ENCODE measurements at regions not wholly inside any gene's neighbourhood (a gene's known extent, or its start where the extent isn't known, plus 50 kb on each side); places are given as distances from the start of the nearest gene placed in this dataset.

- Histone ChIP-seq H3K9me3 (ENCODE audit: control insufficient read depth, low read length) (no peaks in the 10 kb centered on the region), H3K36me3 (ENCODE audit: control insufficient read depth, insufficient read depth, low read length, severe bottlenecking) (no peaks in the 10 kb centered on the region), H3K9ac (ENCODE audit: low read length) (no peak overlapping the region), H3K27me3 (replicated peaks; ENCODE audit: control insufficient read depth, insufficient read depth, low read length) (no peaks in the 10 kb centered on the region), H3K4me3 (ENCODE audit: low read length) (no peak overlapping the region), H3K4me1 (ENCODE audit: control insufficient read depth, insufficient read depth, low read length) (peaks cover 9% of the 10 kb centered on the region)
- DNase-seq (ENCODE audit: low read depth): no peak
Observed at GRCh38 chr4:127580300-127580699, 52.5 kb upstream of the INTU start.

GRCh38 chr4:127580891-127581290 is 51.9 kb upstream of the INTU start:
- no peaks in the 10 kb centered on the region for H3K27me3 ChIP-seq (replicated peaks; ENCODE audit: control insufficient read depth, insufficient read depth, low read length)
- no peaks in the 10 kb centered on the region for H3K36me3 ChIP-seq (ENCODE audit: control insufficient read depth, insufficient read depth, low read length, severe bottlenecking)
- no peaks in the 10 kb centered on the region for H3K9me3 ChIP-seq (ENCODE audit: control insufficient read depth, low read length)
- H3K4me1 ChIP-seq (ENCODE audit: control insufficient read depth, insufficient read depth, low read length): peaks cover 5% of the 10 kb centered on the region
- no peak for DNase-seq (ENCODE audit: low read depth)
- H3K9ac ChIP-seq (ENCODE audit: low read length): no peak overlapping the region
- no peak overlapping the region for H3K4me3 ChIP-seq (ENCODE audit: low read length)

All from adipocyte (in vitro differentiated cells).